Panc1 (cell line): ENCODE measurements at regions not wholly inside any gene's neighbourhood (a gene's known extent, or its start where the extent isn't known, plus 50 kb on each side); places are given as distances from the start of the nearest gene placed in this dataset.

Experiments used
- CTCF ChIP-seq: fragments of 450-650 bp; IDR thresholded peaks from 2 replicates; pipeline ENCODE4 v1.5.1; 2017; ENCODE audit warnings: mild to moderate bottlenecking
- POLR2AphosphoS5 ChIP-seq: IDR thresholded peaks from 2 replicates; pipeline ENCODE4 v1.6.1; 2012; ENCODE audit warnings: mild to moderate bottlenecking, low read depth, low read length, moderate library complexity
- REST ChIP-seq, 2 experiments: IDR thresholded peaks; 2 replicates each; pipeline ENCODE4 v1.6.1; 2011 to 2012; ENCODE audit warnings: low read depth in 2 of 2, control low read depth in 1 of 2, low read length in 1 of 2, mild to moderate bottlenecking in 1 of 2, moderate library complexity in 1 of 2; ENCODE audit not compliant: insufficient read depth in 1 of 2

- TF ChIP-seq CTCF (no peak), POLR2AphosphoS5 (no peak), REST (IDR thresholded peaks at IDR 0.05; ENCODE audit: insufficient read depth in 1 of 2, low read depth in 2 of 2, low read length in 1 of 2) (no peak)
These were observed 588.3 kb downstream of the CD109 start for GRCh38 chr6:74284284-74284683.
